ENCODE measurements at regions not wholly inside any gene's neighbourhood (a gene's known extent, or its start where the extent isn't known, plus 50 kb on each side); places are given as distances from the start of the nearest gene placed in this dataset.

GRCh38 chr6:96465321-96465903 is 56.2 kb upstream of the UFL1 start:
- Histone ChIP-seq H3K36me3 (replicated peaks in 1 of 2; ENCODE audit: insufficient read depth in 1 of 2, low read depth in 2 of 2) (no peaks in the 10 kb centered on the region), H3K27ac (no peak overlapping the region), H3K4me1 (peaks cover 10% of the 10 kb centered on the region), H3K27me3 (no peaks in the 10 kb centered on the region), H3K4me3 (no peak overlapping the region), H3K9me3 (no peaks in the 10 kb centered on the region)
- 70 to 75% methylated on average over 3 of the region's 3 CpGs for whole genome bisulfite sequencing, 2 donors
- TF ChIP-seq CTCF (IDR thresholded peaks at IDR 0.05) = no peak
- TF ChIP-seq POLR2A (IDR thresholded peaks at IDR 0.05) = no peak
- intact Hi-C loops (cut with DNase I) = no loop called here
- ATAC-seq (no peak), DNase-seq (no peak)

DNA sequence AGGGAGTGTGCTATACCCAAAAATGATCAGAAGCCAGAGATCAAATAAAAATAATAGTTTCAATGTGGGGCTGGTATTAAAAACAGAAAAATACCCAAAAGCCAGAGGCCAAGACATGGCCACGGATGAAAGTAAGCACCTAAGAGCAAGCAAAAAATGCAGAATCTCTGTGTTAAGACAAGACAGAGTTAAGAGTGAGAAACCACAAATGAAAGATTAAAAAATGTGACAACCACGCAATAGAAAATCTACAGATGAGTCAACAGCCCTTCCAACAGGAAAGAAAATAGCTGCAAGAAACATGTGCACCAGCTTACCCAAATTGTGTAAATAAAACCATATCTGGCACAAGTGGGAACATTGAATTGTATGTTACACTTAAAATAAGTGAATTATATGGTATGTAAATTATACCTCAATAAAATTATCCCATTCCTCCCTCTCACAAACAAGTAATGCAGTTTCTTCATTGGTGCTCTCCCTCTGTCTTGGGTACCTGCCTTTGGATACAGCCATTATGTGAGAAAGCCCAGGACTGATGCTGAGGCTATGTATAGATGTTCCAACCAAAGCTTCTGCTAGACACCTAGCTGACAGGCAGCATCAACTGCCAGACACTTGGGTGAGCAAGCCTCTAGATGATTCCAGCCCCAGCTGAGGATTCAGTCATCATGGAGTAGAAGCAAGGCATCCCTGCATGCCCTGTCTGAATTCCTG is 55.3 kb upstream of the UFL1 start:
- Histone ChIP-seq H3K27ac (no peak overlapping the region), H3K4me1 (peaks cover 10% of the 10 kb centered on the region), H3K9me3 (no peaks in the 10 kb centered on the region), H3K4me3 (no peak overlapping the region), H3K36me3 (replicated peaks in 1 of 2; ENCODE audit: insufficient read depth in 1 of 2, low read depth in 2 of 2) (no peaks in the 10 kb centered on the region), H3K27me3 (no peaks in the 10 kb centered on the region)
- WGBS, 2 donors = 67 to 74% methylated on average over 2 of the region's 2 CpGs
- intact Hi-C loops (cut with DNase I) = no loop called here
- DNase-seq = no peak
- no peak for ATAC-seq
- no peak for TF ChIP-seq POLR2A (IDR thresholded peaks at IDR 0.05)
- no peak for TF ChIP-seq CTCF (IDR thresholded peaks at IDR 0.05)

- Histone ChIP-seq H3K36me3 (replicated peaks in 1 of 2; ENCODE audit: insufficient read depth in 1 of 2, low read depth in 2 of 2) (no peaks in the 10 kb centered on the region), H3K4me1 (peaks cover 10% of the 10 kb centered on the region), H3K27me3 (no peaks in the 10 kb centered on the region), H3K4me3 (no peak overlapping the region), H3K9me3 (no peaks in the 10 kb centered on the region), H3K27ac (no peak overlapping the region)
- DNase-seq = no peak
- intact Hi-C loops (cut with DNase I) = no loop called here
- no peak for ATAC-seq
- no peak for TF ChIP-seq POLR2A (IDR thresholded peaks at IDR 0.05)
- no peak for TF ChIP-seq CTCF (IDR thresholded peaks at IDR 0.05)
Measured at GRCh38 chr6:96467814-96468213, 53.8 kb upstream of the UFL1 start.

- WGBS, 2 donors = 10 to 24% methylated on average over 3 of the region's 3 CpGs
- no peak overlapping the region for H3K4me3 ChIP-seq
- no peak for TF ChIP-seq CTCF (IDR thresholded peaks at IDR 0.05)
- TF ChIP-seq POLR2A (IDR thresholded peaks at IDR 0.05) = no peak
- no peaks in the 10 kb centered on the region for H3K36me3 ChIP-seq (replicated peaks in 1 of 2; ENCODE audit: insufficient read depth in 1 of 2, low read depth in 2 of 2)
- DNase-seq (no peak), ATAC-seq (peak; percentile 33)
- H3K9me3 ChIP-seq = peaks cover 0 to under 1% (median 0%) of the 10 kb centered on the region in 3 donors
- H3K27ac ChIP-seq = no peak overlapping the region
- H3K27me3 ChIP-seq = no peaks in the 10 kb centered on the region
- H3K4me1 ChIP-seq = peaks cover 10% of the 10 kb centered on the region
- intact Hi-C loops (cut with DNase I) = no loop called here
Measured at GRCh38 chr6:96468281-96468680, 53.3 kb upstream of the UFL1 start.

Data from body of pancreas (tissue), 4 donors.